Left lung (tissue), 4 donors: ENCODE measurements at regions not wholly inside any gene's neighbourhood (a gene's known extent, or its start where the extent isn't known, plus 50 kb on each side); places are given as distances from the start of the nearest gene placed in this dataset.

ENCODE experiments used
- ATAC-seq: fragments of 200-7000 bp; cut with Tn5 transposase; one replicate; pipeline ENCODE4 v1.9.1; 2020; ENCODE audit warnings: moderate library complexity
- DNase-seq, 4 donors: peaks; one replicate each; pipeline ENCODE4 v3.0.0-alpha.2; 2013 to 2020
- H3K27ac ChIP-seq, 2 donors: fragments of 200-600 bp; sonication (generic) in 1 of 2; one replicate each; pipeline versions ENCODE4 v1.5.0 to v1.8.0; 2020 to 2021
- H3K27me3 ChIP-seq, 2 donors: fragments of 200-600 bp; sonication (generic) in 1 of 2; one replicate each; pipeline versions ENCODE4 v1.5.0 to v1.8.0; 2020 to 2021
- H3K36me3 ChIP-seq, 2 donors: fragments of 200-600 bp; sonication (generic) in 1 of 2; one replicate each; pipeline versions ENCODE4 v1.5.0 to v1.8.0; 2020 to 2021
- H3K4me1 ChIP-seq, 2 donors: fragments of 200-600 bp; one replicate each; pipeline ENCODE4 v1.8.0; 2021
- H3K4me3 ChIP-seq, 2 donors: fragments of 200-600 bp; sonication (generic) in 1 of 2; one replicate each; pipeline versions ENCODE4 v1.5.0 to v1.8.0; 2020 to 2021; ENCODE audit warnings: mild to moderate bottlenecking in 1 of 2
- H3K9me3 ChIP-seq, 2 donors: fragments of 200-600 bp; sonication (generic) in 1 of 2; one replicate each; pipeline versions ENCODE4 v1.5.0 to v1.8.0; 2020 to 2021
- intact Hi-C, 2 donors: fragments of 100-400 bp; cut with DNase I; formaldehyde crosslinking; loops; one replicate each; pipeline versions ENCODE4 v1.11.2 to v1.14.2; 2022
- TF ChIP-seq, protein P1 (sequence below), 2 donors: fragments of 200-600 bp; sonication (generic) in 1 of 2; IDR thresholded peaks; one replicate each; pipeline versions ENCODE4 v1.5.0 to v1.8.0; 2021; ENCODE audit warnings: antibody characterized with exemption in 2 of 2
- donor health status: DM: no; HTN: yes; CAD: no.
- donor health status: DM: no; HTN: no; CAD: no.

DNA sequence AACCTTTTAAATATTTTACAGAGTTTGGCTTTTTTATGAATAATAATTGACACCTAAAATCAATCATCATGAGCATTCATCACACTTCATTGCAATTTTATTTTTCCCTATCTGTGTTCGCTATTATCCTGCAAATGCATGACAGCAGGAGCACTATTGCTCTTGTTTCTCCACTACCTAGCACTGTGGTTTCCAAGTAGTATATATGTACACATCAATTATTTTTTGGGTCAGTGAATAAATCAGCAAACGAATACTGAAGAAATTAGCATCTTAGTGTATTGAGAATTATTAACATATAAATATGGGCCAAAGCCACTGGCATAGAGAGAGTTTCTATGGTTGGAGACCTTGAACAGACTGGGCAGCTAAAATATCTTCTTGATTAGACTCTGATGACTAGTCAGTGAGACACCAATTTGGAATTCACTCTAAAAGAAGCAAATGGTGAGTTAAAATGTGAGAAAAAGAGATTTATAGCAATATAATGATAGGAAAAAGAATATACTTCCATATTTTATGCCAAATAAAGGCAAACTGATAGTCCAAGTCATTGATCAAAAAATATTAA lies 731.1 kb upstream of the LUZP2 start:
- DNase-seq (no peak), ATAC-seq (no peak)
- H3K4me1 ChIP-seq: no peaks in the 10 kb centered on the region
- TF ChIP-seq, protein P1, sequence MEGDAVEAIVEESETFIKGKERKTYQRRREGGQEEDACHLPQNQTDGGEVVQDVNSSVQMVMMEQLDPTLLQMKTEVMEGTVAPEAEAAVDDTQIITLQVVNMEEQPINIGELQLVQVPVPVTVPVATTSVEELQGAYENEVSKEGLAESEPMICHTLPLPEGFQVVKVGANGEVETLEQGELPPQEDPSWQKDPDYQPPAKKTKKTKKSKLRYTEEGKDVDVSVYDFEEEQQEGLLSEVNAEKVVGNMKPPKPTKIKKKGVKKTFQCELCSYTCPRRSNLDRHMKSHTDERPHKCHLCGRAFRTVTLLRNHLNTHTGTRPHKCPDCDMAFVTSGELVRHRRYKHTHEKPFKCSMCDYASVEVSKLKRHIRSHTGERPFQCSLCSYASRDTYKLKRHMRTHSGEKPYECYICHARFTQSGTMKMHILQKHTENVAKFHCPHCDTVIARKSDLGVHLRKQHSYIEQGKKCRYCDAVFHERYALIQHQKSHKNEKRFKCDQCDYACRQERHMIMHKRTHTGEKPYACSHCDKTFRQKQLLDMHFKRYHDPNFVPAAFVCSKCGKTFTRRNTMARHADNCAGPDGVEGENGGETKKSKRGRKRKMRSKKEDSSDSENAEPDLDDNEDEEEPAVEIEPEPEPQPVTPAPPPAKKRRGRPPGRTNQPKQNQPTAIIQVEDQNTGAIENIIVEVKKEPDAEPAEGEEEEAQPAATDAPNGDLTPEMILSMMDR (IDR thresholded peaks at IDR 0.05): no peak
- peaks cover 0 to 24% of the 10 kb centered on the region in 2 donors for H3K9me3 ChIP-seq
- no peaks in the 10 kb centered on the region for H3K27me3 ChIP-seq
- H3K27ac ChIP-seq: no peak overlapping the region
- no peak overlapping the region for H3K4me3 ChIP-seq
- intact Hi-C loops: no loop called here
- H3K36me3 ChIP-seq: no peaks in the 10 kb centered on the region

DNA sequence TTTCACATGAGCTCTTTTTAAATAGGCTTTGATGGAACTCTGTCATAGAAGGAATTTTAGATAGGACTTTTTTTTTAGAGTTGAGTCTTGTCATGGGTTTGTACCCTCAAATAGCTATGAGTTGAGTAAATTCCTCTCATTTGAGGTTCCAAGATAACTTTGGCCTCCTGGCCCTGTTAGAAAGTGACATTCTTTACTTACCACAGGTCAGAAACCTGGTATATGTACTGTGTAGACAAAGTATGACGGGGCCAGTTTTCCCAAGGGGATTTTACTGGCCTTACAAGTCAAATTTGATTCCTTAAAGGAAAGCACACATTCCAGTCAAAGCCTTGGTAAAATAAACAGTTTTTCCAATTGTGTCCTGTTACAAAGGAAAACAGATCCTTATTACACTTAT lies 729.3 kb upstream of the LUZP2 start:
- no peak for DNase-seq
- intact Hi-C loops: no loop called here
- peaks cover 0 to 28% of the 10 kb centered on the region in 2 donors for H3K9me3 ChIP-seq
- no peak for ATAC-seq
- no peaks in the 10 kb centered on the region for H3K27me3 ChIP-seq
- no peaks in the 10 kb centered on the region for H3K4me1 ChIP-seq
- H3K27ac ChIP-seq: no peak overlapping the region
- no peak overlapping the region for H3K4me3 ChIP-seq
- H3K36me3 ChIP-seq: no peaks in the 10 kb centered on the region
- TF ChIP-seq, protein P1 (IDR thresholded peaks at IDR 0.05): no peak

DNA sequence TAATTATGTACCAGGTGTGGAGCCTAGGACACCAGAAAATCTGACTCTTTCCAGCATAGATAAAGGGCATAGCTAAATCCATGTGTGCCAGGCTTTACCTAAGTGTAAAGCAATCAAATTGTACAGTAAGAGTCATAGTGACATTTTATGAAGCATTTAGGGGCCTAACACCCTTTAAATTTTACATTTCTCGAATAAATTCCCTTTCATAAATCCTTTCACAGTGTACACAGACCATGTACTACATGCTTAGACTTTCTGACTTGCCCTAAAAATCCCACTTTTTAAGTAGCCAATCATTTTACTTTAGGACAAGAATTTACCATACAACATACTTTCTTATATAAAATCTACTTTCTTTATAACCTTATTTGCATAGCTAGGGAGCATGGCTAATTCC lies 727.6 kb upstream of the LUZP2 start:
- Histone ChIP-seq H3K4me1 (no peaks in the 10 kb centered on the region), H3K4me3 (no peak overlapping the region), H3K36me3 (no peaks in the 10 kb centered on the region), H3K9me3 (peaks cover 0 to 28% of the 10 kb centered on the region in 2 donors), H3K27me3 (no peaks in the 10 kb centered on the region), H3K27ac (no peak overlapping the region)
- no peak for ATAC-seq
- no peak for DNase-seq
- intact Hi-C loops: no loop called here
- TF ChIP-seq, protein P1 (IDR thresholded peaks at IDR 0.05): no peak

DNA sequence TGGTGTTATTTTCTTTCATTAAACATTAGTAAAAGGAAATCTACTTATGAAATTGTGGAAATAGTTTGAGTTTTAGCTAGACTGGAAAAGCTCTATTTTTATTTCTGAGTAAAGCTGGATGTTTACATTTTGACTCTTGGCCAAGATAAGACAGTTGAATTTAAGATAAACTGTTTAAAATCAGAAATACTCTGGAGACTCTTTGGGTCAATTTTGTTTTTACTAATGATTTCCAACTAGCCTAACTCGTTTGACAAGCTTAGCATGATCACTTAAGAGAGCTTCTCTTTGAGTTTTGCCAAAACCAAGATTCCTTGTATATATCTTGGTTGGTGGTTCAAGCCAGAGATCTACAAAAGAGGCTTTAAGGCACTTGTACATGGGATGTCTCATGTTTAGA lies 724.8 kb upstream of the LUZP2 start:
- TF ChIP-seq, protein P1 (IDR thresholded peaks at IDR 0.05): no peak
- H3K9me3 ChIP-seq: peaks cover 0 to 28% of the 10 kb centered on the region in 2 donors
- intact Hi-C loops: no loop called here
- DNase-seq (peak in 2 of 4 donors; percentile 7 to 17), ATAC-seq (no peak)
- no peak overlapping the region for H3K4me3 ChIP-seq
- H3K27me3 ChIP-seq: no peaks in the 10 kb centered on the region
- H3K4me1 ChIP-seq: no peaks in the 10 kb centered on the region
- no peaks in the 10 kb centered on the region for H3K36me3 ChIP-seq
- H3K27ac ChIP-seq: no peak overlapping the region

DNA sequence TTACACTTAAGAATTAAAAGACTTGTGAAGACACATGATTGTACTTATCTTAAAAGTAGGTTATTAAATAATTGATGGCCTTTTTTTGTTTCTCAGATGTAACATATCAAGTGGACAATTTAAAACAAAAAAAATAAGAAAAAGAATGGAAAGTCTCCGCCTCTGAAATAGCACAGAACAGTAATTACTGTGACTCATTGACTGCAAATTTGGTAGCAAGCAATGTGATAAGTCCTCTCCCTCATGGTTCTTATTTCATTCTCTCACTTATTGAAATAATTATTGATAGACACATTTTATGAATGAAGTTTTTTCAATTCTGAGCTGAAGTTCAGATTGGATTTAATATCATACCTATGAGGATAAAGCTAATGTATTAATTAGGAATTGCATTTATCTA lies 717.9 kb upstream of the LUZP2 start:
- H3K27ac ChIP-seq: no peak overlapping the region
- no peaks in the 10 kb centered on the region for H3K36me3 ChIP-seq
- H3K27me3 ChIP-seq: no peaks in the 10 kb centered on the region
- H3K4me3 ChIP-seq: no peak overlapping the region
- H3K9me3 ChIP-seq: no peaks in the 10 kb centered on the region
- DNase-seq (no peak), ATAC-seq (no peak)
- TF ChIP-seq, protein P1 (IDR thresholded peaks at IDR 0.05): no peak
- no peaks in the 10 kb centered on the region for H3K4me1 ChIP-seq
- intact Hi-C loops: no loop called here
